DND-41 (cell line): ENCODE measurements at regions not wholly inside any gene's neighbourhood (a gene's known extent, or its start where the extent isn't known, plus 50 kb on each side); places are given as distances from the start of the nearest gene placed in this dataset.

Experiments used
- ATAC-seq: fragments of 200-7000 bp; cut with Tn5 transposase; 3 replicates; pipeline ENCODE4 v1.9.1; 2021; ENCODE audit warnings: low read depth; ENCODE audit not compliant: insufficient read depth
- DNase-seq: peaks from one replicate; pipeline ENCODE4 v3.0.0-alpha.2; 2020
- H2AFZ ChIP-seq: 2 replicates; pipeline ENCODE4 v1.6.0; 2012; ENCODE audit warnings: low read depth, low read length
- H3K27ac ChIP-seq: 2 replicates; pipeline ENCODE4 v1.5.1; 2012; ENCODE audit warnings: low read length, inconsistent platforms
- H3K27me3 ChIP-seq: fragments of 200-600 bp; sonication (generic); 2 replicates; pipeline ENCODE4 v1.6.0; 2012; ENCODE audit warnings: low read length, mild to moderate bottlenecking, inconsistent platforms; ENCODE audit not compliant: insufficient read depth, poor library complexity
- H3K36me3 ChIP-seq: 2 replicates; pipeline ENCODE4 v1.5.1; 2012; ENCODE audit warnings: low read length, inconsistent platforms; ENCODE audit not compliant: insufficient read depth
- H3K4me1 ChIP-seq: 2 replicates; pipeline ENCODE4 v1.5.1; 2012; ENCODE audit warnings: mild to moderate bottlenecking, low read length; ENCODE audit not compliant: insufficient read depth
- H3K4me2 ChIP-seq: 2 replicates; pipeline ENCODE4 v1.6.0; 2012; ENCODE audit warnings: mild to moderate bottlenecking, moderate library complexity, low read length, inconsistent platforms; ENCODE audit not compliant: insufficient read depth
- H3K4me3 ChIP-seq, 2 experiments: fragments of 200-600 bp in 1 of 2; shearing (Covaris generic) in 1 of 2; 2 replicates each; pipeline ENCODE4 v1.5.1; 2012 to 2016; ENCODE audit warnings: inconsistent platforms in 2 of 2, low read length in 2 of 2, mild to moderate bottlenecking in 2 of 2, low read depth in 1 of 2, moderate library complexity in 1 of 2
- H3K79me2 ChIP-seq: 2 replicates; pipeline ENCODE4 v1.6.0; 2012; ENCODE audit warnings: low read length, inconsistent platforms; ENCODE audit not compliant: insufficient read depth
- H3K9ac ChIP-seq: 2 replicates; pipeline ENCODE4 v1.6.0; 2012; ENCODE audit warnings: low read depth, mild to moderate bottlenecking, inconsistent platforms, low read length, moderate library complexity
- H3K9me3 ChIP-seq: 2 replicates; pipeline ENCODE4 v1.5.1; 2012; ENCODE audit warnings: low read length, moderate library complexity, mild to moderate bottlenecking, inconsistent platforms; ENCODE audit not compliant: insufficient read depth, severe bottlenecking
- H4K20me1 ChIP-seq: 2 replicates; pipeline ENCODE4 v1.6.0; 2012; ENCODE audit warnings: low read length; ENCODE audit not compliant: insufficient read depth
- EZH2 ChIP-seq: IDR thresholded peaks from 3 replicates; pipeline ENCODE4 v1.6.1; 2012; ENCODE audit warnings: borderline replicate concordance, low read depth, mild to moderate bottlenecking, moderate library complexity, low read length, inconsistent platforms; ENCODE audit not compliant: severe bottlenecking
- TF ChIP-seq, protein P1 (sequence below): IDR thresholded peaks from 2 replicates; pipeline ENCODE4 v1.5.1; 2012; ENCODE audit warnings: borderline replicate concordance, low read length, moderate library complexity, mild to moderate bottlenecking; ENCODE audit not compliant: poor library complexity, severe bottlenecking; ENCODE audit errors: extremely low read depth

DNA sequence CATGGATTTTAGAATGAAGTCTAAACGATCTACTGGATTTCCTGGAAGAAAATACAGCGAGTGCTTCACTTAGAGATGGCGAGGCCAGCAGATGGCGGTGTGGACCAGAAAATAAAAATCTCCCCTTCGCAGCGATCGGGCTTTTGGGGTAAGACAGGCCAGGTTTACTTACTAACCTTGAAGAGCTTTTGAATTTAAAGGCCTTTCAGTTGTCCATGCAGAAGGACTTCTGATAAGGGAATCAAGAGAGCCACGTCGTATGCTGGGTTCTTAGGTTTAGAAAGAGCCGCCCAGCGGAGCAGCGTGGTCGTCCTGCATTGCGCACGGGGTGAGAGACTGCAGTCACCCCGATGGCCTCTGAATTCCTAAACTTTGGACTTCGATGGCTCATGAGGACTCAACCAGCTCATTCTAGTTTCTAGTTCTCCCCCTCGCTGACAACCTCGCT, 125.2 kb upstream of the RALGAPA2 start:
- H4K20me1 ChIP-seq: no peaks in the 10 kb centered on the region
- no peak for TF ChIP-seq EZH2
- TF ChIP-seq, protein P1, sequence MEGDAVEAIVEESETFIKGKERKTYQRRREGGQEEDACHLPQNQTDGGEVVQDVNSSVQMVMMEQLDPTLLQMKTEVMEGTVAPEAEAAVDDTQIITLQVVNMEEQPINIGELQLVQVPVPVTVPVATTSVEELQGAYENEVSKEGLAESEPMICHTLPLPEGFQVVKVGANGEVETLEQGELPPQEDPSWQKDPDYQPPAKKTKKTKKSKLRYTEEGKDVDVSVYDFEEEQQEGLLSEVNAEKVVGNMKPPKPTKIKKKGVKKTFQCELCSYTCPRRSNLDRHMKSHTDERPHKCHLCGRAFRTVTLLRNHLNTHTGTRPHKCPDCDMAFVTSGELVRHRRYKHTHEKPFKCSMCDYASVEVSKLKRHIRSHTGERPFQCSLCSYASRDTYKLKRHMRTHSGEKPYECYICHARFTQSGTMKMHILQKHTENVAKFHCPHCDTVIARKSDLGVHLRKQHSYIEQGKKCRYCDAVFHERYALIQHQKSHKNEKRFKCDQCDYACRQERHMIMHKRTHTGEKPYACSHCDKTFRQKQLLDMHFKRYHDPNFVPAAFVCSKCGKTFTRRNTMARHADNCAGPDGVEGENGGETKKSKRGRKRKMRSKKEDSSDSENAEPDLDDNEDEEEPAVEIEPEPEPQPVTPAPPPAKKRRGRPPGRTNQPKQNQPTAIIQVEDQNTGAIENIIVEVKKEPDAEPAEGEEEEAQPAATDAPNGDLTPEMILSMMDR: peak; percentile 68
- peak; percentile 41 for DNase-seq
- no peaks in the 10 kb centered on the region for H3K9me3 ChIP-seq
- H3K9ac ChIP-seq: no peak overlapping the region
- no peaks in the 10 kb centered on the region for H3K27me3 ChIP-seq
- no peak overlapping the region for H3K27ac ChIP-seq
- H3K36me3 ChIP-seq: no peaks in the 10 kb centered on the region
- no peak overlapping the region for H2AFZ ChIP-seq
- no peak overlapping the region for H3K4me2 ChIP-seq
- no peak overlapping the region for H3K4me3 ChIP-seq
- ATAC-seq: no peak
- no peaks in the 10 kb centered on the region for H3K79me2 ChIP-seq
- no peaks in the 10 kb centered on the region for H3K4me1 ChIP-seq

- H3K4me1 ChIP-seq: no peaks in the 10 kb centered on the region
- H3K27me3 ChIP-seq: no peaks in the 10 kb centered on the region
- no peak for DNase-seq
- H3K36me3 ChIP-seq: no peaks in the 10 kb centered on the region
- H3K9me3 ChIP-seq: no peaks in the 10 kb centered on the region
- no peak overlapping the region for H3K9ac ChIP-seq
- H4K20me1 ChIP-seq: no peaks in the 10 kb centered on the region
- no peak for ATAC-seq
- no peaks in the 10 kb centered on the region for H3K79me2 ChIP-seq
- no peak overlapping the region for H3K4me2 ChIP-seq
- no peak overlapping the region for H3K27ac ChIP-seq
- TF ChIP-seq, protein P1: no peak
- TF ChIP-seq EZH2: no peak
- no peak overlapping the region for H3K4me3 ChIP-seq
- no peak overlapping the region for H2AFZ ChIP-seq
Observed at GRCh38 chr20:20836836-20837235, 124.4 kb upstream of the RALGAPA2 start.

DNA sequence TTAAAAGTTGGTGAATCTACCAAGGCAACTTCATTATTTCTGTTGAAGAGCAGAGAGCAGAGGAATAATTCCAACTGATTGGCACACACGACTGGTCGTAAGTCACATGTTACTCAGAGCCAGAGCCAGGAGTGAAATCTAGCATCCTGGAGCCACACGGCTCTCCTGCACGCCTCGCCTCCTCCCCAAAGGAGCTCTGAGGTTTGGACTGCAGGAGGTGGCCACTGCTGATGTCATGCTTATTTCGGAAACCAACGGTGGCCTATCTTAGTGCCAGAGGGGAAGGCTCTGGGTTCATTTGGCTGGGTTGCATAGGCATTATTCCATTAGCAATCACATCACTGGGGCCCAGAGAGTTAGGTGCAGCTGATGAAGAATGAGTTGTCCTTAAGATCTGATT, 123.5 kb upstream of the RALGAPA2 start:
- ATAC-seq: no peak
- no peaks in the 10 kb centered on the region for H3K36me3 ChIP-seq

More for the DNA sequence above, 123.5 kb upstream of the RALGAPA2 start:
- Histone ChIP-seq H3K27me3 (no peaks in the 10 kb centered on the region), H3K27ac (no peak overlapping the region), H4K20me1 (no peaks in the 10 kb centered on the region), H2AFZ (no peak overlapping the region), H3K4me3 (no peak overlapping the region), H3K9me3 (no peaks in the 10 kb centered on the region), H3K9ac (no peak overlapping the region), H3K4me1 (no peaks in the 10 kb centered on the region), H3K4me2 (no peak overlapping the region), H3K79me2 (no peaks in the 10 kb centered on the region)
- TF ChIP-seq, protein P1: no peak
- no peak for TF ChIP-seq EZH2
- no peak for DNase-seq
